CD4-positive, alpha-beta T cell treated with Interleukin-15 for 1 hour (primary cell): ENCODE measurements at regions not wholly inside any gene's neighbourhood (a gene's known extent, or its start where the extent isn't known, plus 50 kb on each side); places are given as distances from the start of the nearest gene placed in this dataset.
"Not testable (repeated sequence)": the region's sequence is repeated elsewhere in the genome, so short reads cannot be mapped to it uniquely, and the experiment has no call there.

ENCODE experiments used
- DNase-seq: peaks from one replicate; pipeline ENCODE4 v3.0.0-alpha.2; 2020

- no peak for DNase-seq
These were observed 158.6 kb downstream of the ZNF664 start for GRCh38 chr12:124131659-124132058.

- DNase-seq: no peak
These were observed 159.5 kb downstream of the ZNF664 start for GRCh38 chr12:124132530-124132929.

- DNase-seq: no peak
These were observed 158.1 kb upstream of the RFLNA start for GRCh38 chr12:124136796-124137195.

- no peak for DNase-seq
These were observed 153.9 kb upstream of the RFLNA start for GRCh38 chr12:124140944-124141486.

GRCh38 chr12:124141611-124142010 is 153.3 kb upstream of the RFLNA start:
- DNase-seq: not testable (repeated sequence)

GRCh38 chr12:124142395-124143035 is 152.4 kb upstream of the RFLNA start:
- DNase-seq: no peak

- no peak for DNase-seq
These were observed 151.2 kb upstream of the RFLNA start for GRCh38 chr12:124143726-124144125.

GRCh38 chr12:124144531-124145194 is 150.2 kb upstream of the RFLNA start:
- DNase-seq: no peak

- DNase-seq: no peak
These were observed 147.9 kb upstream of the RFLNA start for GRCh38 chr12:124147027-124147426.

- no peak for DNase-seq
These were observed 147.3 kb upstream of the RFLNA start for GRCh38 chr12:124147575-124147974.

GRCh38 chr12:124148481-124149273 is 146.2 kb upstream of the RFLNA start:
- DNase-seq: no peak

- DNase-seq: no peak
These were observed 145.6 kb upstream of the RFLNA start for GRCh38 chr12:124149287-124149686.

GRCh38 chr12:124150168-124150567 is 144.7 kb upstream of the RFLNA start:
- DNase-seq: no peak

- DNase-seq: no peak
These were observed 143.3 kb upstream of the RFLNA start for GRCh38 chr12:124151583-124151982.

- DNase-seq: no peak
These were observed 142.2 kb upstream of the RFLNA start for GRCh38 chr12:124152731-124153130.

- DNase-seq: no peak
These were observed 141.5 kb upstream of the RFLNA start for GRCh38 chr12:124153392-124153791.

- DNase-seq: no peak
These were observed 137.5 kb upstream of the RFLNA start for GRCh38 chr12:124157406-124157805.

- no peak for DNase-seq
These were observed 135.2 kb upstream of the RFLNA start for GRCh38 chr12:124159655-124160054.

- DNase-seq: no peak
These were observed 134.7 kb upstream of the RFLNA start for GRCh38 chr12:124160097-124160756.

- DNase-seq: not testable (repeated sequence)
These were observed 133.5 kb upstream of the RFLNA start for GRCh38 chr12:124161402-124161801.

GRCh38 chr12:124162151-124163110 is 132.5 kb upstream of the RFLNA start:
- DNase-seq: no peak

- no peak for DNase-seq
These were observed 129.2 kb upstream of the RFLNA start for GRCh38 chr12:124165695-124166094.
